Liver (tissue), 3 donors: ENCODE measurements at regions not wholly inside any gene's neighbourhood (a gene's known extent, or its start where the extent isn't known, plus 50 kb on each side); places are given as distances from the start of the nearest gene placed in this dataset.

Source experiments
- EGR1 ChIP-seq, 2 donors: IDR thresholded peaks; 2 replicates each; pipeline ENCODE4 v1.6.1; 2016 to 2018; ENCODE audit warnings: antibody characterized with exemption in 2 of 2, low read depth in 2 of 2
- GABPA ChIP-seq, 2 donors: IDR thresholded peaks in 1 of 2; conservative IDR thresholded peaks in 1 of 2; 2 replicates each; pipeline ENCODE4 v1.6.1; 2016; ENCODE audit warnings: antibody characterized with exemption in 2 of 2, mild to moderate bottlenecking in 1 of 2, moderate library complexity in 1 of 2
- RXRA ChIP-seq, 2 donors: IDR thresholded peaks; 2 replicates each; pipeline ENCODE4 v1.6.1; 2017 to 2018; ENCODE audit warnings: antibody characterized with exemption in 2 of 2, mild to moderate bottlenecking in 1 of 2
- SP1 ChIP-seq: IDR thresholded peaks from 2 replicates; pipeline ENCODE4 v1.6.1; 2018; ENCODE audit warnings: antibody characterized with exemption, mild to moderate bottlenecking
- ZBTB33 ChIP-seq: IDR thresholded peaks from 2 replicates; pipeline ENCODE4 v1.6.1; 2016; ENCODE audit warnings: antibody characterized with exemption
- TF ChIP-seq, protein P1 (sequence below): fragments of 150-350 bp; IDR thresholded peaks from 2 replicates; pipeline ENCODE4 v1.5.1; 2017; ENCODE audit warnings: improper control_type of control experiment, low read depth, low read length; ENCODE audit not compliant: missing input control
- TF ChIP-seq, protein P2 (sequence below): IDR thresholded peaks from 2 replicates; pipeline ENCODE4 v1.6.1; 2016; ENCODE audit warnings: antibody characterized with exemption, mild to moderate bottlenecking
- donor health status: healthy.
- donor health status: healthy.

DNA sequence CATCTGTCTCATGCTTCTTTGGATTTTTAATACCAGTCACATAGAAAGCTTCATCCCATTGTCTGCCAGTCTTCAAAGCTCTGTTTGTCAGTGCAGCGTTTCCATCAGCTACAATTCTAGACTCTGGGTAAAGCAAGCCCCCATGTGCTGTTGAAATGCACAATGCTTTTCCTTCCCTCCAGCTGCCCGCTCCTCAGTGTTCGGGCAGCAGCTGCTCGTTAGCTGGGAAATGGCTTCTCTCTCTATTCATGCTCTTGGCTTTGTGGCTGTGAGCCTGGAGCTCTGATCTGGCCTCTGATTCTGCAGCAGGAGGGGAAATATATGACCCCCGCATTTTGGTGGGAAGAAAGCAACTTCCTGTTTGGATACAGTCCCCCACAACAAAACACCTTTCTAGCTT lies 213.0 kb upstream of the CDYL start:
- TF ChIP-seq, protein P1, sequence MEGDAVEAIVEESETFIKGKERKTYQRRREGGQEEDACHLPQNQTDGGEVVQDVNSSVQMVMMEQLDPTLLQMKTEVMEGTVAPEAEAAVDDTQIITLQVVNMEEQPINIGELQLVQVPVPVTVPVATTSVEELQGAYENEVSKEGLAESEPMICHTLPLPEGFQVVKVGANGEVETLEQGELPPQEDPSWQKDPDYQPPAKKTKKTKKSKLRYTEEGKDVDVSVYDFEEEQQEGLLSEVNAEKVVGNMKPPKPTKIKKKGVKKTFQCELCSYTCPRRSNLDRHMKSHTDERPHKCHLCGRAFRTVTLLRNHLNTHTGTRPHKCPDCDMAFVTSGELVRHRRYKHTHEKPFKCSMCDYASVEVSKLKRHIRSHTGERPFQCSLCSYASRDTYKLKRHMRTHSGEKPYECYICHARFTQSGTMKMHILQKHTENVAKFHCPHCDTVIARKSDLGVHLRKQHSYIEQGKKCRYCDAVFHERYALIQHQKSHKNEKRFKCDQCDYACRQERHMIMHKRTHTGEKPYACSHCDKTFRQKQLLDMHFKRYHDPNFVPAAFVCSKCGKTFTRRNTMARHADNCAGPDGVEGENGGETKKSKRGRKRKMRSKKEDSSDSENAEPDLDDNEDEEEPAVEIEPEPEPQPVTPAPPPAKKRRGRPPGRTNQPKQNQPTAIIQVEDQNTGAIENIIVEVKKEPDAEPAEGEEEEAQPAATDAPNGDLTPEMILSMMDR, result no peak
- no peak for TF ChIP-seq RXRA (IDR thresholded peaks at IDR 0.05)
- TF ChIP-seq GABPA (IDR thresholded peaks at IDR 0.05 in 1 of 2, conservative IDR thresholded peaks at IDR 0.05 in 1 of 2), result no peak
- no peak for TF ChIP-seq SP1
- TF ChIP-seq ZBTB33, result no peak
- TF ChIP-seq, protein P2, sequence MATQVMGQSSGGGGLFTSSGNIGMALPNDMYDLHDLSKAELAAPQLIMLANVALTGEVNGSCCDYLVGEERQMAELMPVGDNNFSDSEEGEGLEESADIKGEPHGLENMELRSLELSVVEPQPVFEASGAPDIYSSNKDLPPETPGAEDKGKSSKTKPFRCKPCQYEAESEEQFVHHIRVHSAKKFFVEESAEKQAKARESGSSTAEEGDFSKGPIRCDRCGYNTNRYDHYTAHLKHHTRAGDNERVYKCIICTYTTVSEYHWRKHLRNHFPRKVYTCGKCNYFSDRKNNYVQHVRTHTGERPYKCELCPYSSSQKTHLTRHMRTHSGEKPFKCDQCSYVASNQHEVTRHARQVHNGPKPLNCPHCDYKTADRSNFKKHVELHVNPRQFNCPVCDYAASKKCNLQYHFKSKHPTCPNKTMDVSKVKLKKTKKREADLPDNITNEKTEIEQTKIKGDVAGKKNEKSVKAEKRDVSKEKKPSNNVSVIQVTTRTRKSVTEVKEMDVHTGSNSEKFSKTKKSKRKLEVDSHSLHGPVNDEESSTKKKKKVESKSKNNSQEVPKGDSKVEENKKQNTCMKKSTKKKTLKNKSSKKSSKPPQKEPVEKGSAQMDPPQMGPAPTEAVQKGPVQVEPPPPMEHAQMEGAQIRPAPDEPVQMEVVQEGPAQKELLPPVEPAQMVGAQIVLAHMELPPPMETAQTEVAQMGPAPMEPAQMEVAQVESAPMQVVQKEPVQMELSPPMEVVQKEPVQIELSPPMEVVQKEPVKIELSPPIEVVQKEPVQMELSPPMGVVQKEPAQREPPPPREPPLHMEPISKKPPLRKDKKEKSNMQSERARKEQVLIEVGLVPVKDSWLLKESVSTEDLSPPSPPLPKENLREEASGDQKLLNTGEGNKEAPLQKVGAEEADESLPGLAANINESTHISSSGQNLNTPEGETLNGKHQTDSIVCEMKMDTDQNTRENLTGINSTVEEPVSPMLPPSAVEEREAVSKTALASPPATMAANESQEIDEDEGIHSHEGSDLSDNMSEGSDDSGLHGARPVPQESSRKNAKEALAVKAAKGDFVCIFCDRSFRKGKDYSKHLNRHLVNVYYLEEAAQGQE, result no peak
- no peak for TF ChIP-seq EGR1 (IDR thresholded peaks at IDR 0.05; ENCODE audit: low read depth in 2 of 2)
